GM18505 (cell line): ENCODE measurements at regions not wholly inside any gene's neighbourhood (a gene's known extent, or its start where the extent isn't known, plus 50 kb on each side); places are given as distances from the start of the nearest gene placed in this dataset.
"Not testable (repeated sequence)": the region's sequence is repeated elsewhere in the genome, so short reads cannot be mapped to it uniquely, and the experiment has no call there.

Source experiments
- ATAC-seq: cut with Tn5 transposase; IDR thresholded peaks from one replicate; pipeline ENCODE4 v1.9.1; 2021; ENCODE audit not compliant: unreplicated experiment
- POLR2A ChIP-seq: IDR thresholded peaks from 4 replicates; pipeline ENCODE4 v1.6.1; 2011; ENCODE audit warnings: borderline replicate concordance; ENCODE audit not compliant: insufficient read depth, insufficient read length; ENCODE audit errors: extremely low read depth

DNA sequence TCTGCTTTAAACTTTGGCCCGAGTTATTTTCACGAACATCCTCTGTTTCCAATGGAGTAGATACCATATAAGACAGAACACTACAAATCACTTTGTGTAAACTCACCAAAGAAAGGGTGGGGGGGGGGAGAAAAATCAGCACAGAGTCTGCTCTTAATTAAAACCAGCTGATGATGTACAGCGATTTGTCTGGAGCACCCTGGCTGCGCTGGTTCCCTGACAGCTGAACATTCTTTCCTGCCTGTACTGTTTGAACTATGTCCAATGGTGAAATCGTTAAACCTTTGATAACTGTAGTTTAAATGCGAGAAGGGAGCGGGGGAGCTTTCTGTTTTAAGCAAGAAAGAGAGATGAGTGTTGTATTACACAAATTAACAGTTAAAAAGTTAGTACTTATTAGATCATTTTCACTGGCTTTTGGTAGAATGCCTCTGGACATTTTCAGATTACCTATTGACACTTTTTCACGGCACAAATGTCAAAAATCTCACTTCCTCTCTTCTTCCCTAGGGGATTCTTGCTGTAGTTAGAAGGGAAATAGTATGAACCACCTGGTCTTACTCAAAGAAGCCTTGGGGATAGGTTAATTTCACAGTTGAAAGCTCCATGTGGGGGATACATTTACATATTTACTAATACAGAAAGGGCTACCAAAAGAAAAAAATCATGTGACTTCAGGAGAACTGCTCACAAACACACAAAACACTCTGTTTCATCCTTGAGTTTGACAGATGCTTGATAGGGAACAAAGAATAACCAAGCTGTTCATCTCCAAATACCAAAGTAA, 140.2 kb upstream of the RUNX1 start:
- ATAC-seq, result peak; percentile 82
- TF ChIP-seq POLR2A, result no peak

DNA sequence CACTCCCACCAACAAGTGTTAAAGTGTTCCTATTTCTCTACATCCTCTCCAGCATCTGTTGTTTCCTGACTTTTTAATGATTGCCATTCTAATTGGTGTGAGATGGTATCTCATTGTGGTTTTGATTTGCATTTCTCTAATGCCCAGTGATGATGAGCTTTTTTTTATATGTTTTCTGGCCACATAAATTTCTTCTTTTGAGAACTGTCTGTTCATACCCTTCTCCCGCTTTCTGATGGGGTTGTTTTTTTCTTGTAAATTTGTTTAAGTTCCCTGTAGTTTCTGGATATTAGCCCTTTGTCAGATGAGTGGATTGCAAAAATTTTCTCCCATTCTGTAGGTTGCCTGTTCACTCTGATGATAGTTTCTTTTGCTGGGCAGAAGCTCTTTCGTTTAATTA, 134.3 kb upstream of the RUNX1 start:
- ATAC-seq, result not testable (repeated sequence)

DNA sequence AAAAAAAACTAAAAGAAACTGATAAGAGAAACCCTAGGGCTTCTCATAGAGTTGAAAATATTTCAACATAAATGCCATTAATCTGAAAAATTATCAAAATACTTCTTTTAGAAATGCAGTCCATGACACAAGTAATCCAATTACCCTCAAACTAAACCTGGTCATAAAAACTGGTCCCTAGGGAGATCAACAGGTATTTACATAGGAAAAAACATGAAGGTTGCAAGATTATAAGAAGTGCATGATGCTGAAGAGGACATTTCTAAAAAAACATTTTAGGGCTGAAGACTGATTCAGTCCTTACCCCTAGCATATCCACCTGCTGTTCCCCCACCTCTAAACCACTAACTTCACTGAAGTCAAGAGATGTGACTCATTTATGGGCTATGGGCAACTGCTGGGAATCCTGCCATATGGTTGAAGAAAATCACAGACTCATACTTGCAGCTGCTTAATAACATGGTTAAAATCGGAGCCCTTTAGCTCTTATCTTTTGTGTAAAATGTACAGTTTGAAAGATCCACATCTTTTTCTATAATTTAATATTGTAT, 131.0 kb upstream of the RUNX1 start:
- no peak for ATAC-seq
- no peak for TF ChIP-seq POLR2A

DNA sequence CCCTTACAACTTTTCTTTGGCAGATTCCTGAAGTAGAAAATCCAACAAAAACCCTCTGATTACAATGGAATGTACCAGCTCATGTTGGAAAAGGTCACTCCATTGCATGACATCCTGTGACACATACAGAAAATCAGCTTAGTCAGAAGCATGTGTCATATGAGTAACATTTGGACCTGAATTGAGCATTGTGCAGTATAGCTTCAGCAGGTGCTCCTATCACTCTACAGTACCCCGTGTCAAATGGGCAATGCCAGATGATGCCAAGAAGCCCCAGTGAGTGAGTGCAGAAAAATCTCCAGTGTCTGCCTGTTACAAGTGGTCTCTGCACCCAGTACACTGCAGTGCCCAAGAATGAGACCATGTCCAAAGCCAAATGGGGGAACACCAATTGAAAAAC, 129.7 kb upstream of the RUNX1 start:
- no peak for TF ChIP-seq POLR2A
- ATAC-seq, result no peak

DNA sequence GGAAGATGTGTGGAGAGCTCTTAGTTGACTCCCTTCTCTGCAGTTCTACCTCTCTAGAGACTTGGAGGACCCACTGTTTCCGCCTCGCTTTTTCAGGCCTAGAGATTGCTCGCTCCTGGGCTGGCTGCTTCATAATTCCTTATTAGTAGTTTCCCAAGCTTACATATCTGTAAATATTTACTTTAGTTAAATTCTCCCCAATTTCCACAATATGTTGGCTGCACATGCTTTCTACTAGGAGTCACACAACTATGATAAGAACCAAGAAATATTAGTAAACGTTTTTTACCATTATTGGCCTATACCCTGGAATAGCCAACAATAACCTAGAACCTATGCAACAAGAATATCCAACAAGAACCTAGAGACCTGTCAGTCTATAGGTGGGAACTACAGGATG, 129.0 kb upstream of the RUNX1 start:
- no peak for TF ChIP-seq POLR2A
- no peak for ATAC-seq

DNA sequence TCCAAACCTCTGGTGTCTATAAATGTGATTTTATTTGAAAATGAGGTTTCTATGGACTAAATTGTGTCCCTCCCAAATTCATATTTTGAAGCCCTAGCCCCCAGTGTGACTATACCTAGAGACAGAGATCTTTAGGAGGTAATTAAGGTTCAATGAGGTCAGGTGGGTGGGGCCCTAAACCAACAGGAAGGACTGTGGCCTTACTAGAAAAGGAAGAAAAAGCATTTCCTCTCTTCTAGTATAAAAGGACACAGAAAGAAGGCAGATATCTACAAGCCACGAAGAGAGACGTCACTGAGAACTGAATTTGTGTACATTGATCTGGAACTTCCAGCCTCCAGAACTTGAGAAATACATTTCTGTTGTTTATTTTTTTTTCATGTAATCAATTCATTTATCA, 123.1 kb upstream of the RUNX1 start:
- no peak for ATAC-seq
- no peak for TF ChIP-seq POLR2A

DNA sequence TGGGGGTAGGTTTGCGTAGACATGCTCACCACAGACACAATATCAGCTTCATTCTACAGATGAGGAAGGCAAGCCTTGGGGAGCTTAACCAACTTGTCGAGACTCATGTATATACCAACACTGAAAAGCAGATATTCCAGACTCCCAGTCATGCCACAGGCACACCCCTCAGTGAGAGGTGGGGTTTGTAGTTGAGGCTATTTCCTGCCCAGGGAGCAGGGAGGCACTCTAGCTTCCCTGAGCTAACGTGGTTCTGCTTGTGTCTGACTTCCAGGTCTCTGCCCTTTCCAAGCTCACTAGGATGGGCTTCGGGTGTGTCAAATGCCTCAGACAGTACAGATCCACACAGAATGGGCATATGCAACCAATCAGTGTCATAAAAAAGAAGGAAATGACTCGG, 122.3 kb upstream of the RUNX1 start:
- no peak for ATAC-seq
- no peak for TF ChIP-seq POLR2A

DNA sequence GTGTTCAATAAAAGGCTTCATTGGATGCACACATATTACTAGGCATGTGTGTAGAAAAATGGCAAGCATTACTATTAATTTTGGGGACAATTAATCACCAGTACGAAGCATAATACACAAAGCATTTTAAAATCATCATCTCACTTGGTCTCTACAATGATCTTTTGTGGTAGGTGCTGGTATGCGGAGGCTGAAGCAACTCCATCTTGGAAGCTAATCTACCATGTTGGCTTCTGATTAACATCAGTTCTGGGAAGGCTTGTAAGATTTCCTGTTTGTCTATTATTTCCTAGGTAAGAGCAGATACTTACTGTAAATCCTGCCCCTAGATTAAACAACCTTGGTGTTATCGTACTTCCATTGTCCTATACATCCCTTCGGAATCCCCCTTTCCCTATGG, 121.7 kb upstream of the RUNX1 start:
- no peak for ATAC-seq
- TF ChIP-seq POLR2A, result no peak

DNA sequence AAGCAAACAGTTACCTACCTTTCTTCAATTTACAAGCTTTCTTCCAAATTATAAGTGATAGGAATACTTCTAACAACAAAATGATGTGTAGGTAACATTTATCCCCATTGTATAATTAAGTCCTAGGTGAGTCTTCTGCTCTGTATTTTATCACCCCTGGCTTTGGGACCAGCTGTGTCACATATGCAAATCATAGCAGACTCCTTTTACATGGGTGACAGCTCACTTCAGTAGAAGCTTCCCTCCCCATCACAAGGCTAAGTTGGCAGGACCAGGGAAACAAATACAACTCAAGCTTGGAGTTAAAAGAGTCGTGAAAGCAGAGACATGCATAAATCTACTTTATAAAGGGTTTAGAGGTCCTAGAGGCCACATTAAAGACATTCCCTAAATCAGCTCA, 121.1 kb upstream of the RUNX1 start:
- no peak for ATAC-seq
- no peak for TF ChIP-seq POLR2A

DNA sequence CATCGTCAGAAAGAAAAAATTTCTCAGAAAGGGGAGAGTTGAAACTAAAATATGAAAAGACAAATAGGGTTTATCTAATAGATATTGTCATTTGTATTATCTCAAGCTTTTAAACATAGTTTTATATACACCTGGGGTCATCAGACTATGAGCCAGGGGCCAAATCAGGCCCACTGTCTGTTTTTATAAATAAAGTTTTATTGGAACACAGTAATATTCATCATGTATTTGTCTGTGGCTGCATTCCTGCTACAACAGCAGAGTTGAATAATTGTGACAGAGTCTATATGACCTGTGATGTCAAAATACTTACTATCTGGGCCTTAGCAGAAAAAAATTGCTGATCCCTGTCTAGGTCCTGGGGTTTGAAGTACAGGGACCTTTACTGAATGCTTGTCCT, 120.5 kb upstream of the RUNX1 start:
- ATAC-seq, result no peak
- no peak for TF ChIP-seq POLR2A

DNA sequence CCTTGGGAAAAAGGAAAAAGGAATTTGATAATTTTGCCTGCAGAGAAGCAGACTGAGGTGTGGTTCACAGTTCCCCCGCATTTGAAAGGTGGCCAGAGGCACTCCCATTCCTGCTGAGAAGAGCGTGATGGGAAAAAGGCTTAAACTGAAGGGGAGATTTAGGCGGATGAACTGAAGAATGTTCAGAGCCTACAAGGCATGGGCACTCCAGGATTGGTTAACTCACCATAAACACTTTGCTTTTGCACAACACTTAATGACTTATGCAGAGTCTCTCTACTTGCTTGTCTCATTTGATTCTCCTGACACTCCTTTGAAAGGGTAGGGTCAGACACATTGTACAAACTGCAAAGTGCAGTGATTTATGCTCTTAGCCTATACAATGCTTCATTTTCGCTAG, 119.6 kb upstream of the RUNX1 start:
- TF ChIP-seq POLR2A, result no peak
- no peak for ATAC-seq

DNA sequence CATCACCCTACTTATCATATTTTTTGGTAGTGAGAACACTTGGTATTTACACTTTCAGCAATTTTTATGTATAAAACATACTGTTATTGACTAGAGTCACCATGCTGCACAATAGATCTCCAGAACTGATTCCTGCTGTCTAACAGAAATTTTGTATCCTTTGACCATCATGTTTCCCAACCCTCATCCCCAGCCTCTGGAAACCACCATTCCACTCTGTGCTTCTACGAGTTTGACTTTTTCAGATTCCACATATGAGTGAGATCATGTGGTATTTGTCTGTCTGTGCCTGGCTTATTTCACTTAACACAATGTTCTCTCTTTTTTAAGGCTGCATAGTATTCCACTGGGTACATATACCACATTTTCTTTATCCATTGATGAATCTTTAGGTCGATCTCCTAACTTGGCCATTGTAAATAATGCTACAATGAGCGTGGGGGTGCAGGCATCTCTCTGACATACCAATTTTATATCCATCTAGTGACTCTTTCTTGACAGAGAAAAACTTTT, 115.9 kb upstream of the RUNX1 start:
- ATAC-seq, result no peak
- TF ChIP-seq POLR2A, result no peak

DNA sequence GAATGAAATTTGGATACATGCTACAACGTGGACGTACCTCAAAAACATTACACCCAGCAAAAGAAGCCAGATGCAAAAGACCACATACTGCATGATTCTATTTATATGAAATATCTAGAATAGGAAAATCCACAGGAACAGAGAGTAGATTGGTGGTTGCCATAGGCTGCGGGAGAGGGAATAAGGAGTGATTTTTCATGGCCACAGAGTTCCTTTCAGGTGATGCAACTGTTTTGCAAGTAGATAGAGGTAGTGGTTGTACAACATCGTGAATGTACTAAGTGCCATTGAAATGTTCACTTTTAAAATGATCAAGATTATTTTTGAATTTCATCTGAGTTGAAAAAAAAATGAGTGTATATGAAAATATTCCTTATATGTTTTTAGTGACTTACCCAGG, 115.3 kb upstream of the RUNX1 start:
- ATAC-seq, result no peak
- no peak for TF ChIP-seq POLR2A

DNA sequence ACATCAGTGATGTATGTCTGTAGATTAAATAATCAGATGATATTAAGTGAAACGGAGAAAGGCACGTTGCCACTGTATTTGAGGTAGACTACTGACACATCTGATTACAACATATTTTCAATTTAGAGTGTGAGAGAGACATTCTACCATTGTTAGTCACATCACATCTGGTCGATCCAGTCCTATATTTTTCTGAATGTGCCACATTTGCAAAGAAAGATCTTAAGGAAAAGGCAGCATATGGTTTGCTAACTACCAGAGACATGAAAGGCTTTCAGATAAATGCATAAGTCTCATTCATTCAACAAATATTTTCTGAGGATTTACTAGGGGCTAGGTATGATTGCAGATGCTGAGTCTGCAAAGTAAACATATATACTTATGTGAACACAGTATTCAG, 114.3 kb upstream of the RUNX1 start:
- no peak for ATAC-seq
- TF ChIP-seq POLR2A, result no peak
